Occipital lobe (tissue), 1 donor: ENCODE measurements at regions not wholly inside any gene's neighbourhood (a gene's known extent, or its start where the extent isn't known, plus 50 kb on each side); places are given as distances from the start of the nearest gene placed in this dataset.
"Not testable (repeated sequence)": the region's sequence is repeated elsewhere in the genome, so short reads cannot be mapped to it uniquely, and the experiment has no call there.

Source experiments
- DNase-seq: peaks from one replicate; lab custom pipeline; 2025; lab: John Stamatoyannopoulos, UW

DNA sequence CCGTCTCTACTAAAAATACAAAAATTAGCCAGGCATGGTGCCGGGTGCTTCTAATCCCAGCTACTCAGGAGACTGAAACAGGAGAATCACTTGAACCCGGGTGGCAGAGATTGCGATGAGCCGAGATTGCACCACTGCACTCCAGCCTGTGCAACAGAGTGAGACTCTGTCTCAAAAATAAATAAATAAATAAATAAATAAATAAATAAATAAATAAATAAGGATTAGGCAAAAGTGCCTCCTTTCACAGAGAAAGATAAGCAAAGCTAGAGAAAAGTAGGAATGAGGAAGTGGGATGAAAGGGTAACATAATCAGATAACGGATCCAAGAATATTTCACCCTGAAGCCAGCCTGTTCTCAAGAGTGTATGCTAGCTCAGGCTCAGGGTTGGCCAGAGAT is 869.6 kb upstream of the AUTS2 start:
- DNase-seq, result not testable (repeated sequence)

DNA sequence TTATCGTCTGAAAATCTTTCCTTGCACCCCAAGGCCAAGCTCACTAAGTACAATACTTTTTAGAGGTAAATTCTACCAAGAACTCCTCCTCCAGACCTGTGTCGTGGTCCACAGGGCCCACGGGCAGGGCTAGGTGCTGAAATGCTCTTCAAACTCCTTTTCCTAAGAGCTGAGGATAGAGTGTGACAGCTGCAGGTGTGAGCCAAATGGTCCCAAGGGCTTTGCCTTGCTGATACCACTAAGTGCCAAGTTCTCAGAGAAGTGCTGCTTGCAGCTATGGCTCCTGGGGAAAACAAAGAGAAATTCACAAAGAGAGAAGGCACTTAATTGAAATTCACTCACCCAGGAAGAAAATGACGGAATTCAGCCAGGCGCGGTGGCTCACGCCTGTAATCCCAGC is 868.9 kb upstream of the AUTS2 start:
- no peak for DNase-seq

DNA sequence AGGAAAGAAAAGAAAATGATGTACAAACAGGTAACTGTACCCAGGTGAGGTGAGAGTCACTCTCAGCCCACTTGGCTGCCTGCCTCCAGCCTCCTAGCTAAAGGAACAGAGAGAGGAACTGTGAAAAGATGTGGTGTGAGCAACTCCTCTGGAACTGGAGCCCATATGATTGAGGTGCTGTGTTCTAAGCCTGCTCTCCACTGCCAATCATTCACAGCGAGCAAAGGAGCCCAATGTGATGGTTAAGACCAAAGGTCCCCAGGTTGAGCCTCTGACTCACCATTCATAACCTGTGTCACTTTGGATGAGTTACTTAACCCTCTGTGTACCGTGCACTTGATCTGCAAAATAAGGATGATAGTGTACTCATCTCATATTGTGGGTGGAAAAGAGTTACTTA is 868.1 kb upstream of the AUTS2 start:
- no peak for DNase-seq

GRCh38 chr7:68730964-68731363 is 867.3 kb upstream of the AUTS2 start:
- no peak for DNase-seq

- DNase-seq, result no peak
These were observed 864.8 kb upstream of the AUTS2 start for GRCh38 chr7:68733219-68734153.

DNA sequence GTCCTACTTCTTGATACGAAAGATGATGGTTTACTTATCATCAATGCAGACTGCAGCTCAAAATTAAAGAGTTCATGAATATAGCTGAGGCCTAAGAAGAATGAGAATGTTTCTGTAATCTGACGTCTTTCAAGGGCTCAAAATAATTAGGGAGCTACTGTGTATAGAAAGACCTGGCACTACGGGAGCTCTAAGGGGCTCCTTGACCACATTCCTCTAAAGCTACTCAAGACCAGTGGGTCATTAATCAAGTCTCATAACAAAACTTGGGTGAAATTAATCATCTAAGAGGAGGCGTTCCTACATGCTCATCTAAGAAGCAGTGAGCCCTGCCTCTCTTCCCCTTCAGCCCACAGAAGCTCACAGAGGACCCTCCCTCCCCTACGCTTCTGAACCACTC is 863.8 kb upstream of the AUTS2 start:
- no peak for DNase-seq

- no peak for DNase-seq
These were observed 859.0 kb upstream of the AUTS2 start for GRCh38 chr7:68739306-68739705.

- DNase-seq, result no peak
These were observed 854.2 kb upstream of the AUTS2 start for GRCh38 chr7:68744036-68744435.

DNA sequence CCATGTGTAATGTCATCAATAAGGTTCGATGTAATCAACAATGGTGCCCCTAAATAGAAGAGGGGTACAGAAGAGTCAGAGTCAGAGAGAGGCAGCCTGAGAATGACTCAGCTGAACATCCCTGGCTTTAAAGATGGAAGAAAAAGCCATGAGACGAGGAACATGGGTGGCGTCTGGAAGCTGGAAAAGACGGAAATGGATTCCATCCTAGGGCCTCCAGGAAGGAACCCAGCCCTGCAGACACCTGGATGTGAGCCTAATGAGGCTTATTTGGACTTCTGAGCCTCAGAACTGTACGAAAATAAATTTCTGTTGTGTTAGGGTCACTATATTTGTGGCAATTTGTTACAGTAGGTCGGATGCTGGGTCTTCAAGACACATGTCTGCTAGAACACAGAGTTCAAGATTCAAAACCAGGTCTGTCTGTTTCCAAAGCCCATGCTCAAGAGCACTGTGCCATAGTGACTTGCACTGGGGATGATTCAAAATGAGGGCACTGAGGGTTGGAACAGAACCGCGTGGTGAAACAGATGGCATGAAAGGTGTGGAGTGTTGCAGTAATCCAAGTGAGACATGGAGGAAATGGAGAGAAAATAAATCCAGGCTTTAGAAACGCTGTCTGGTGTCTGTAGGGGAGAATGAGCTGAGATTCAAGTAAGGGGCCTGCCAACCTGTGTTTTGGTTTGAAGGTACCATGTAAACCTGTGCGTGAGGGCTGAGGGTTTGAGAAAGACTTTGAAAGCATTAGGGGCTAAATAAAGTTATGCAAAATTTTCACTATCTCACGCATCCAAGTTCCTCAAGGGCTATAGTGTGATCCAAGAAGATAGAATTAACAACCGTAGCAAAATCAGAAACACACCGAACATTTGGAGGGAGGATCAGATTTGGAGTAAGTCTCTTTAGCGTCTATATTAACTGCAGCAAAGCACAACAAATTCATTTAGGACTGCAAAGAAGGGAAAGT is 849.1 kb upstream of the AUTS2 start:
- peak; percentile 8 for DNase-seq

DNA sequence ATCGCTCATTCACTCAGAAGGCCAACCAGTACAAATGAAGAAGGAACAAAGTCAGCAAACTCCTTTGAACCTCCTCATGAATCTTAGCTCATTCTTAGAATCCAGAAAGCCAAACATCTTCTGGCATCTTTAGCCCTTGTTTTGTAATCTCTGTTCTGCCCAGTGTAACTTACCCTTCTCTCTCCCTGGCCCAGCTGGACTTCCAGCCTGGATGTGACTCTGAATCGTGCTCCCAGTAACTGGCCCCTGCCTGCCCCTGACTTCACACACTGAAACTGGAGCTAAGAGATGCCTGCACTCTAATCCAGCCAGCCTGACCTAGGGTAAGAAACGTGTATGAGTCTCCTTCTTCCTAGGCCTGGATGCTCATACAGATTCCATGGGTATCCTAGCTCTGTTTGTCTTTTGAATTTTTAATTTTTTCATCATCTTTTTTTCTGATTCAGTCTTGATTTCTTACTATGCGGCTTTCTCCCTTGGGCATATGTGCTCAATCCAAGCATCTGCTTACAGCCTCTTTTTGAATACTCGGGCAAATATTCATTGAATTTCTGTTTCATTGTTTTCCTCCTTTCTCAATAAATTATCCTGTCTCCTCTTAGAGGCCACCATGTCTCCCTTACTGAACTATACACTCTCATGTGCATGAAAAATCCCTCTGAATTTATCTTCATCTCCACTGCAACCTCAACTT is 845.6 kb upstream of the AUTS2 start:
- no peak for DNase-seq

GRCh38 chr7:68754414-68754813 is 843.9 kb upstream of the AUTS2 start:
- no peak for DNase-seq

GRCh38 chr7:68756986-68757495 is 841.2 kb upstream of the AUTS2 start:
- DNase-seq, result no peak

DNA sequence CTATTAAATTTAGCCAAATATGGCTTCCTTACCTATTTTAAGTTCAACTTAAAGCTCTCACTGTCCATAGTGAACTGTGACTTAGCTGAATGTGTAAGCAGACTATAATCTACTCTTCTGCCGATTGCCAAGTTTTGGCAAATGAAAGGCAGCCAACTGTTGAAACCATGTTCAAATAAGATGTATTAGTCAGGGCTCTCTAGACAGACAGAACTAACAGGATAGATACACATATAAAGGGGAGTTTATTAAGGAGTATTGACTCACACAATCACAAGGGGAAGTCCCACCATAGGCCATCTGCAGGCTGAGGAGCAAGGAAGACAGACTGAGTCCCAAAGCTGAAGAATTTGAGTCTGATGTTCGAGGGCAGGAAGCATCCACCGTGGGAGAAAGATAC is 837.7 kb upstream of the AUTS2 start:
- DNase-seq, result no peak

DNA sequence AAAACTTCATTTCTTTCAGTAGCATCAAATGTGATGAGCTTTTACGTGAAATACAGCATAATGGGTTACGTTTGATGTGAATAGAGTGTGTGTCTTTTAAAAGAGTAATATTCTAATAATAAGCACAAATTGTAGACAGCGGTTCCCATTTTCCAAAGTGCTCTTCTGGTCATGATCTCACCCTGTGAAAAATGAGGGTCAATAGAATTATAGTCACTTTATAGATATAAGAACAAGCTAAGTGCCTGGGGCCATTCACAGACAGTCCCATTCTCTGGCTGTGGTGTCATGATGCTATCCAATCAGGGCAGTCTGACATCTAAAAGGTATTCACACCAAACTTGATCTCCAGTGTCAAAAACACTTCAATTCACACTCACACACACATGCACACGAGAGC is 830.8 kb upstream of the AUTS2 start:
- no peak for DNase-seq

GRCh38 chr7:68770649-68771048 is 827.6 kb upstream of the AUTS2 start:
- no peak for DNase-seq

DNA sequence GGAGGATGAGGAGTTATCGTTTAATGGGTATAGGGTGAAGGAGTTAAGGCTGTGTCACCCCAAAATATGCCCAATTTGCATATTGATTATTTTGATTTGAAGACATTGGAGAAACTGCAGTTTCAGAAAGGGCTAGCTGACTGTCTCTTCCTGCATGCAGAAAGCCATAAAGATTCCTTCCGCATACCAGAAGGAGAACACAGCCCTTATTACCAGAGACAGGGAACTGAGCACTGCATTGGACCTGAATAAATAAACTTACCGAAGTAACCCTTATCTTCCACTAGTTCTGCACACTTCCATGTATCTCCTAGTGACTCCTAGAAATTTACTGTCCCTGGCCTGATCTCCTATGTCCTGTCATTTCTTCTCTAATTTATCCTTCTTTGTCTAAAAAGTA is 821.9 kb upstream of the AUTS2 start:
- DNase-seq, result no peak

- no peak for DNase-seq
These were observed 814.6 kb upstream of the AUTS2 start for GRCh38 chr7:68783684-68784083.

DNA sequence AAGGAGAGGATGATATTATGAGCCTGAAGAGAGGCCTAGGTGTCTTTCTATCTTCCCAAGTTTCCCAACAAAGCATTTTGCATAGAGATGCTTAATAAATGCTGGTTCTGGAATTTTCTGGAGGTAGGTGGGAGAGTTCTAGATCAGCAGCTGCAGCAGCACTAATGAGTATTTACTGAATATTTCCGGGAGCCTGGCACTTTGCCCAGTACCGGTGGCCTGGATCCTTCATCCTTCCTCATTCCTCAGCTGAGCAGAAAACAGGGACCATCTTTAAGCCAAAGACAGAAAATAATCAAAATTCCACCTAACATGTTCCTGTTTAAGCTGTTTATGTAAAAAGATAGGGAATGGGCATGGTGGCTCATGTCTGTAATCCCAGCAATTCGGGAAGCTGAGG is 813.2 kb upstream of the AUTS2 start:
- DNase-seq, result no peak

DNA sequence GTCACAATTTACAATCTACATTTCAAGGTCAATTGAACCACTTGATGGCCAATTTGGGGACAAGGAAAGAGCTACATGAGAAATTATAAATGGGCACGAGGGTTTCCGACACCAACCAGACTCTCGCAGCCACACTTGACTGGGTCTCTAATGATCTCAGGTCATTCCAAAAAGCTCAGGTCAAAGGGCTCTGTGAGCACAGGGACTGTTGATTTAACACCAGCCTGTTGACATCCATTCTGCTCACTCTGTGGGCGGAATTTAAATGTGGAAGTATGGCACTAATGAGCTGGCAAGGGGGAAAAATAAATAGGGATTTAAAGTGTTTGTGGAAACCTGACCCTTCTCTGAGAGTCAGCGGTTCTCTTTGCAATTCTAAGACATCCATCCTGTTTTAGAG is 810.7 kb upstream of the AUTS2 start:
- no peak for DNase-seq

DNA sequence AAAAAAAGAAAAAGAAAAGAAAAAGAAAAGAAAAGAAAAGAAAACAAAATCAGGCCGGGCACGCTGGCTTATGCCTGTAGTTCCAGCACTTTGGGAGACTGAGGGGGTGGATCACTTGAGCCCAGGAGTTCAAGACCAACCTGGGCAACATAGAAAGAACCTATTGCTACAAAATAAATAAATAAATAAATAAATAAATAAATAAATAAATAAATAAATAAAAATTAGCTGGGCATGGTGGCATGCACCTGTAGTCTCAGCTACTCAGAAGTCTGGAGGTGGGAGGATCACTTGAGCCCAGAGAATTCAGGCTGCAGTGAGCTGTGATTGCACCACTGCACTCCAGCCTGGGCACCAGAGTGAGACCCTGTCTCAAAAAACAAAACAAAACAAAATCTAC is 809.7 kb upstream of the AUTS2 start:
- not testable (repeated sequence) for DNase-seq

DNA sequence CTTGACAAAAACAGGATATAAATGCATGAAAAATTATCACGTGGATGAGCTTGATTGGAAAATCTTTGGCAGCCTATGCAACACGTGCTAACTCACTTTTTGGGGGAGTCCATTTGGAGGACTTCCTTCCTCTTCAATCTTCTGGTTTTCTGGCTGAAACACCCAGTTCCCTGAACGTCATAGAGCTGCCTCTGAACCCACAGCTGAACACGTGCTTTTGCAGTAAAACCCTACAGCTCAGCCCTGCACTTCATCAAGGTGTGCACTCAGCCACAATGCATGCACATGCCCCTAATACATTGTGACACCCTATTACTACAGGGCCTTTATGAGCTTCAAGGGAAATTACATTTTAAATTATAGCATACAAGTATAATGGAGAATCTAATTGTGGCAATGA is 808.7 kb upstream of the AUTS2 start:
- DNase-seq, result no peak

DNA sequence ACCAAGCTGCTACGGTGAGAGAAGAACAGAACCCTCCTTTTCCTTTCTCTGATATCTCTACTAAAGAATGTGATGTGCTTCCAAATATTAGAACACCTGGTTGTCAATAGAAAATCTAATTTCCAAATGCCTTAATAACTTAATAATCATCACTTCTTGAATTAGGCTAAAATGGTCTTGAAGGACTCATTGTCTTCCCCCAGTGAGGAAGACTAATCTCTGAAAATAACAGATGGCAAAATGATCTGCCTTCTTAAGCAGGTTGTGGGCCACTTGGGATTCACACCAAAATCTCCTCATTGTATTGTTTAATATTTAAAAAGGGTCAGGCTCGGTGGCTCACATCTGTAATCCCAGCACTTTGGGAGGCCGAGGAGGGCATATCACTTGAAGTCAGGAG is 805.9 kb upstream of the AUTS2 start:
- no peak for DNase-seq
